CD14-positive monocyte (primary cell): ENCODE measurements at regions not wholly inside any gene's neighbourhood (a gene's known extent, or its start where the extent isn't known, plus 50 kb on each side); places are given as distances from the start of the nearest gene placed in this dataset.
A peak's percentile ranks its signal among the peaks of the same experiment; 100 is the strongest.
"Not testable (repeated sequence)": the region's sequence is repeated elsewhere in the genome, so short reads cannot be mapped to it uniquely, and the experiment has no call there.

ENCODE experiments used
- DNase-seq, 3 donors: peaks; one replicate each; pipeline ENCODE4 v3.0.0-alpha.2; 2011 to 2022
- H2AFZ ChIP-seq: 2 replicates; pipeline ENCODE4 v1.6.0; 2012; ENCODE audit warnings: mild to moderate bottlenecking, low read depth, low read length, inconsistent platforms; ENCODE audit not compliant: insufficient read depth, poor library complexity, severe bottlenecking
- H3K27ac ChIP-seq, 2 donors: 1 replicate in 1 of 2; 2 replicates in 1 of 2; pipeline ENCODE4 v1.5.1; 2012 to 2013; ENCODE audit warnings: low read length in 2 of 2, control low read depth in 1 of 2, inconsistent platforms in 1 of 2, low read depth in 1 of 2, mild to moderate bottlenecking in 1 of 2
- H3K27me3 ChIP-seq, 2 donors: one replicate each; pipeline versions ENCODE4 v1.6.0 to v1.6.1; 2011 to 2013; ENCODE audit warnings: low read length in 2 of 2; ENCODE audit not compliant: control insufficient read depth in 2 of 2, insufficient read depth in 2 of 2
- H3K36me3 ChIP-seq, 2 donors: replicated peaks in 1 of 2; 1 replicate in 1 of 2; 2 replicates in 1 of 2; pipeline versions ENCODE4 v1.5.1 to v1.6.1; 2012 to 2013; ENCODE audit warnings: low read length in 2 of 2, control low read depth in 1 of 2, inconsistent platforms in 1 of 2, mild to moderate bottlenecking in 1 of 2; ENCODE audit not compliant: insufficient read depth in 2 of 2, control insufficient read depth in 1 of 2
- H3K4me1 ChIP-seq, 2 donors: 1 replicate in 1 of 2; 2 replicates in 1 of 2; pipeline versions ENCODE4 v1.5.1 to v1.6.1; 2012 to 2013; ENCODE audit warnings: low read length in 2 of 2, control low read depth in 1 of 2, inconsistent platforms in 1 of 2, mild to moderate bottlenecking in 1 of 2, moderate library complexity in 1 of 2; ENCODE audit not compliant: insufficient read depth in 2 of 2, control insufficient read depth in 1 of 2
- H3K4me2 ChIP-seq: replicated peaks from 2 replicates; pipeline ENCODE3; 2012; ENCODE audit warnings: low read length, moderate library complexity, mild to moderate bottlenecking; ENCODE audit not compliant: poor library complexity, severe bottlenecking; ENCODE audit errors: extremely low read depth
- H3K4me3 ChIP-seq, 3 experiments: fragments of 200-600 bp in 1 of 3; sonication (generic) in 1 of 3; replicated peaks in 1 of 3; 1 replicate in 2 of 3; 2 replicates in 1 of 3; pipeline ENCODE4 v1.5.1; 2011 to 2013; ENCODE audit warnings: low read length in 3 of 3, mild to moderate bottlenecking in 3 of 3, control low read depth in 2 of 3, low read depth in 2 of 3, inconsistent platforms in 1 of 3, moderate library complexity in 1 of 3
- H3K79me2 ChIP-seq: 2 replicates; pipeline ENCODE4 v1.6.0; 2012; ENCODE audit warnings: mild to moderate bottlenecking, control low read depth, inconsistent platforms, low read length, moderate library complexity; ENCODE audit not compliant: insufficient read depth
- H3K9ac ChIP-seq: 2 replicates; pipeline ENCODE4 v1.6.0; 2017; ENCODE audit warnings: low read length, mild to moderate bottlenecking; ENCODE audit not compliant: insufficient read depth, poor library complexity, severe bottlenecking
- H3K9me3 ChIP-seq, 2 donors: replicated peaks in 1 of 2; 1 replicate in 1 of 2; 2 replicates in 1 of 2; pipeline versions ENCODE4 v1.5.1 to v1.6.1; 2012 to 2013; ENCODE audit warnings: low read length in 2 of 2, control low read depth in 1 of 2; ENCODE audit not compliant: control insufficient read depth in 1 of 2, insufficient read depth in 1 of 2
- H4K20me1 ChIP-seq: 2 replicates; pipeline ENCODE4 v1.6.0; 2012; ENCODE audit warnings: mild to moderate bottlenecking, low read length, control low read depth, moderate library complexity; ENCODE audit not compliant: insufficient read depth
- H3K27ac Mint-ChIP-seq, 7 donors: one replicate each; pipeline ENCODE4 v1.8.0; 2020; ENCODE audit warnings: mild to moderate bottlenecking in 7 of 7, mixed read lengths in 7 of 7, moderate library complexity in 6 of 7, inconsistent platforms in 2 of 7
- H3K27me3 Mint-ChIP-seq, 3 donors: one replicate each; pipeline ENCODE4 v1.8.0; 2021 to 2022; ENCODE audit warnings: low read depth in 3 of 3, mild to moderate bottlenecking in 3 of 3, mixed read lengths in 3 of 3, moderate library complexity in 3 of 3, inconsistent platforms in 1 of 3
- H3K36me3 Mint-ChIP-seq, 2 donors: one replicate each; pipeline ENCODE4 v1.8.0; 2020; ENCODE audit warnings: mixed read lengths in 2 of 2, inconsistent platforms in 1 of 2, mild to moderate bottlenecking in 1 of 2
- H3K4me1 Mint-ChIP-seq: one replicate; pipeline ENCODE4 v1.8.0; 2020; ENCODE audit warnings: mild to moderate bottlenecking, mixed read lengths
- H3K4me3 Mint-ChIP-seq, 2 donors: one replicate each; pipeline ENCODE4 v1.8.0; 2020; ENCODE audit warnings: mild to moderate bottlenecking in 2 of 2, mixed read lengths in 2 of 2, moderate library complexity in 1 of 2
- H3K9me3 Mint-ChIP-seq, 7 donors: one replicate each; pipeline ENCODE4 v1.8.0; 2020 to 2022; ENCODE audit warnings: mixed read lengths in 7 of 7, mild to moderate bottlenecking in 6 of 7, moderate library complexity in 6 of 7, inconsistent platforms in 2 of 7
- WGBS: methylation state at CpG from one replicate; pipeline ENCODE4 v1.1.5; 2013; ENCODE audit warnings: missing lambda C conversion rate; ENCODE audit not compliant: insufficient coverage; 5-methylcytosine and 5-hydroxymethylcytosine counted together
- intact Hi-C, 2 donors: fragments of 100-400 bp; cut with micrococcal nuclease; formaldehyde crosslinking; loops; one replicate each; pipeline versions ENCODE4 v1.15.0 to v1.15.1; 2023
- TF ChIP-seq, protein P1 (sequence below): fragments of 200-600 bp; IDR thresholded peaks from one replicate; pipeline ENCODE4 v1.8.0; 2022; ENCODE audit warnings: antibody characterized with exemption, mild to moderate bottlenecking

DNA sequence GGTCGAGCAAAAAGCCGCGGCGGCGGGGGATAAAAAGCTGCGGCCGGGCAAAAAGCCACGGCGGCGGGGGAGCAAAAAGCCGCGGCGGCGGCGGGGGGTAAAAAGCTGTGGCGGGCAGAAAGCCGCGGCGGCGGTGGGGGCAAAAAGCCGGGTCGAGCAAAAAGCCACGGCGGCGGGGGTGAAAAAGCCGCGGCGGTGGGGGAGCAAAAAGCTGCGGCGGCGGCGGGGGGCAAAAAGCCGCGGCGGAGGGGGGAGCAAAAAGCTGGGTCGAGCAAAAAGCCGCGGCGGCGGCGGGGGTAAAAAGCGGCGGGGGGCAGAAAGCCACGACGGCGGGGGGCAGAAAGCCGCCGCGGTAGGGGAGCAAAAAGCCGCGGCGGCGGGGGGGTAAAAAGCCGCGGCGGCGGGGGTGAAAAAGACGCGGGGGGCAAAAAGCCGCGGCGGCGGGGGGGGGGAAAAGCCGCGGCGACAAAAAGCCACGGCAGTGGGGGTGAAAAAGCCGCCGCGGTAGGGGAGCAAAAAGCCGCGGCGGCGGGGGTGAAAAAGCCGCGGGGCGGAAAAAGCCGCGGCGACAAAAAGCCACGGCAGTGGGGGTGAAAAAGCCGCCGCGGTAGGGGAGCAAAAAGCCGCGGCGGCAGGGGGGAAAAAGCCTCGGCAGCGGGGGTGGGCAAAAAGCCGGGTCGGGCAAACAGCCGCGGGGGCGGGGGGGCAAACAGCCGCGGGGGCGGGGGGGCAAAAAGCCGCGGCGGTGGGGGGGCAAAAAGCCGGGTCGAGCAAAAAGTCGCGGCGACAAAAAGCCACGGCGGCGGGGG is 510.8 kb downstream of the FOXD4L5 start:
- H3K9me3 ChIP-seq, H3K27ac Mint-ChIP-seq, H3K27ac ChIP-seq, H3K4me3 ChIP-seq, H4K20me1 ChIP-seq, H3K4me1 Mint-ChIP-seq, H3K79me2 ChIP-seq, H3K4me1 ChIP-seq, H3K9ac ChIP-seq, intact Hi-C loops, H3K36me3 Mint-ChIP-seq, H3K9me3 Mint-ChIP-seq, H3K36me3 ChIP-seq, H2AFZ ChIP-seq: not testable (repeated sequence)
- peak overlapping the region in 1 of 2 donors; percentile 69 for H3K4me3 Mint-ChIP-seq
- WGBS, result no CpG with 5 or more reads among the region's 108 CpGs
- DNase-seq, result peak in 1 of 3 donors; percentile 2
- H3K27me3 Mint-ChIP-seq, result peaks cover 11 to 42% (median 23%) of the 10 kb centered on the region in 3 donors
- Histone ChIP-seq H3K27me3 (peaks cover 6 to 17% of the 10 kb centered on the region in 2 donors), H3K4me2 (peak overlapping the region; percentile 23)

DNA sequence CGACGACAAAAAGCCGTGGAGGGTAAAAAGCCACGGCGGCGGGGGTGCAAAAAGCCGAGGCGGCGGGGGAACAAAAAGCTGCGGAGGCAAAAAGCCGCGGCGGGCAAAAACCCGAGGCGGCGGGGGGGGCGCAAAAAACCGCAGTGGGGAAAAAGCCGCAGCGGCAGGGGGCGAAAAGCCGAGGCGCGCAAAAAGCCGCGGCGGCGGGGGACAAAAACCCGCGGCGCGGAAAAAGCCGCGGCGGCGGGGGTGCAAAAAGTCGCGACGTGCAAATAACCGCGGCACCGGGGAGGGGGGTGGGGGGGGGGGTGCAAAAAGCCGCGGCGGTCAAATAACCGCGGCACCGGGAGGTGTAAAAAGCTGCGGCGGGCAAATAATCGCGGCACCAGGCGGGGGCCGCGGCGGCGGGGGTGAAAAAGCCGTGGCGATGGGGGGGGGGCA is 511.5 kb downstream of the FOXD4L5 start:
- no peak overlapping the region for H3K9ac ChIP-seq
- intact Hi-C loops, result no loop called here
- Mint-ChIP-seq H3K4me3 (peak overlapping the region in 1 of 2 donors; percentile 61), H3K27me3 (peaks cover 11 to 40% (median 20%) of the 10 kb centered on the region in 3 donors), H3K36me3 (peaks cover 0 to 2% of the 10 kb centered on the region in 2 donors), H3K4me1 (peaks cover 2% of the 10 kb centered on the region), H3K27ac (no peak overlapping the region), H3K9me3 (peaks cover 0 to 3% (median 0%) of the 10 kb centered on the region in 7 donors)
- TF ChIP-seq, protein P1, sequence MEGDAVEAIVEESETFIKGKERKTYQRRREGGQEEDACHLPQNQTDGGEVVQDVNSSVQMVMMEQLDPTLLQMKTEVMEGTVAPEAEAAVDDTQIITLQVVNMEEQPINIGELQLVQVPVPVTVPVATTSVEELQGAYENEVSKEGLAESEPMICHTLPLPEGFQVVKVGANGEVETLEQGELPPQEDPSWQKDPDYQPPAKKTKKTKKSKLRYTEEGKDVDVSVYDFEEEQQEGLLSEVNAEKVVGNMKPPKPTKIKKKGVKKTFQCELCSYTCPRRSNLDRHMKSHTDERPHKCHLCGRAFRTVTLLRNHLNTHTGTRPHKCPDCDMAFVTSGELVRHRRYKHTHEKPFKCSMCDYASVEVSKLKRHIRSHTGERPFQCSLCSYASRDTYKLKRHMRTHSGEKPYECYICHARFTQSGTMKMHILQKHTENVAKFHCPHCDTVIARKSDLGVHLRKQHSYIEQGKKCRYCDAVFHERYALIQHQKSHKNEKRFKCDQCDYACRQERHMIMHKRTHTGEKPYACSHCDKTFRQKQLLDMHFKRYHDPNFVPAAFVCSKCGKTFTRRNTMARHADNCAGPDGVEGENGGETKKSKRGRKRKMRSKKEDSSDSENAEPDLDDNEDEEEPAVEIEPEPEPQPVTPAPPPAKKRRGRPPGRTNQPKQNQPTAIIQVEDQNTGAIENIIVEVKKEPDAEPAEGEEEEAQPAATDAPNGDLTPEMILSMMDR, result no peak
- no peaks in the 10 kb centered on the region for H3K4me1 ChIP-seq
- no peaks in the 10 kb centered on the region for H3K9me3 ChIP-seq
- H3K27ac ChIP-seq, result no peak overlapping the region
- H3K79me2 ChIP-seq, result no peaks in the 10 kb centered on the region
- H3K27me3 ChIP-seq, result peaks cover 6 to 17% of the 10 kb centered on the region in 2 donors
- no peak overlapping the region for H2AFZ ChIP-seq
- no peak for DNase-seq
- H3K36me3 ChIP-seq, result no peaks in the 10 kb centered on the region
- H3K4me3 ChIP-seq, result no peak overlapping the region
- H3K4me2 ChIP-seq, result peak overlapping the region; percentile 23
- 7% methylated on average over 3 of the region's 59 CpGs for WGBS
- no peaks in the 10 kb centered on the region for H4K20me1 ChIP-seq

DNA sequence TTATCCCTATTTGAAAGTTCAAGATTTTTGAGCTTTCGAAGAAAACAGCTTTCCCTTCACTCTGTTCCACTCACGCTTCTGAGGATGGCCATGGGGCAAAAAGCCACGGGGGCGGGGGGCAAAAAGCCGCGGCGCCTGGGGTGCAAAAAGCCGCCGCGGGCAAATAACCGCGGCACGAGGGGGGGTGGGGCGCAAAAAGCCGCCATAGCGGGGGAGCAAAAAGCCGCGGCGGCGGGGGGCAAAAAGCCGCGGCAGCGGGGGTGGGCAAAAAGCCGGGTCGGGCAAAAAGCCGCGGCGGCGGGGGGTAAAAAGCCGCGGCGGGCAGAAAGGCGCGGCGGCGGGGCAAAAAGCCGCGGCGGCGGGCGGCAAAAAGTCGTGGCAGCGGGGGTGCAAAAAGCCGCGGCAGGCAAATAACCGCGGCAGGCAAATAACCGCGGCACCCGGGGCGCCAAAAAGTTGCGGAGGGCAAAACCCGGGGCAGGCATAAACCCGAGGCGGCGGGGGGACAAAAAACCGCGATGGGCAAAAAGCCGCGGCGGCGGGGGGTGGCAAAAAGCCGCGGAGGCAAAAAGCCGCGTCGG is 512.2 kb downstream of the FOXD4L5 start:
- H3K4me1 ChIP-seq, DNase-seq, H3K4me1 Mint-ChIP-seq, H3K36me3 Mint-ChIP-seq, H4K20me1 ChIP-seq, intact Hi-C loops, H3K9me3 ChIP-seq, H3K36me3 ChIP-seq, H3K4me3 ChIP-seq, H3K4me2 ChIP-seq, H3K79me2 ChIP-seq, H3K27ac ChIP-seq, H3K27ac Mint-ChIP-seq, H3K9ac ChIP-seq, H2AFZ ChIP-seq, H3K9me3 Mint-ChIP-seq: not testable (repeated sequence)
- H3K27me3 ChIP-seq, result peaks cover 6 to 17% of the 10 kb centered on the region in 2 donors
- H3K27me3 Mint-ChIP-seq, result peaks cover 11 to 37% (median 20%) of the 10 kb centered on the region in 3 donors
- H3K4me3 Mint-ChIP-seq, result peak overlapping the region in 1 of 2 donors; percentile 55
- no CpG with 5 or more reads among the region's 67 CpGs for WGBS
